OCI-LY3 (cell line): ENCODE measurements at regions not wholly inside any gene's neighbourhood (a gene's known extent, or its start where the extent isn't known, plus 50 kb on each side); places are given as distances from the start of the nearest gene placed in this dataset.
A peak's percentile ranks its signal among the peaks of the same experiment; 100 is the strongest.

Source experiments
- H2AFZ ChIP-seq: fragments of 200-600, 300-600 bp; shearing (Covaris generic); 2 replicates; pipeline ENCODE4 v1.6.0; 2014; ENCODE audit warnings: antibody characterized with exemption, low read depth, low read length
- H3K27ac ChIP-seq: fragments of 200-600, 300-600 bp; sonication (generic); 2 replicates; pipeline ENCODE4 v1.5.1; 2014; ENCODE audit warnings: mild to moderate bottlenecking, low read length, moderate library complexity, mixed read lengths
- H3K27me3 ChIP-seq: fragments of 200-600, 300-600 bp; sonication (generic); 2 replicates; pipeline ENCODE4 v1.6.1; 2014; ENCODE audit warnings: low read depth, low read length, mixed read lengths
- H3K36me3 ChIP-seq: fragments of 200-600, 300-600 bp; sonication (generic); replicated peaks from 2 replicates; pipeline ENCODE3; 2014; ENCODE audit warnings: low read depth, low read length, mixed read lengths
- H3K4me1 ChIP-seq: fragments of 300-600, 200-600 bp; sonication (generic); 2 replicates; pipeline ENCODE4 v1.6.1; 2014; ENCODE audit warnings: low read length, mixed read lengths
- H3K4me2 ChIP-seq: fragments of 200-600, 300-600 bp; sonication (generic); 2 replicates; pipeline ENCODE4 v1.6.1; 2014; ENCODE audit warnings: low read length, mixed read lengths
- H3K4me3 ChIP-seq: fragments of 300-600, 200-600 bp; sonication (generic); 2 replicates; pipeline ENCODE4 v1.5.1; 2014; ENCODE audit warnings: antibody characterized with exemption, mild to moderate bottlenecking, low read length, moderate library complexity
- H3K79me2 ChIP-seq: fragments of 300-600, 200-600 bp; shearing (Covaris generic); 2 replicates; pipeline ENCODE4 v1.6.1; 2014; ENCODE audit warnings: mild to moderate bottlenecking, low read length, mixed read lengths
- H3K9ac ChIP-seq: fragments of 300-600, 200-600 bp; shearing (Covaris generic); 2 replicates; pipeline ENCODE4 v1.6.0; 2014; ENCODE audit warnings: mild to moderate bottlenecking, low read length, moderate library complexity
- H3K9me3 ChIP-seq: fragments of 200-600, 300-600 bp; shearing (Covaris generic); 2 replicates; pipeline ENCODE4 v1.6.1; 2014; ENCODE audit warnings: low read length, mixed read lengths; ENCODE audit not compliant: insufficient read depth
- H4K20me1 ChIP-seq: fragments of 200-600, 300-600 bp; sonication (generic); 2 replicates; pipeline ENCODE4 v1.6.1; 2016; ENCODE audit warnings: low read length, mixed read lengths; ENCODE audit not compliant: insufficient read depth
- EZH2phosphoT487 ChIP-seq: fragments of 200-600 bp; shearing (Covaris generic); IDR thresholded peaks from 2 replicates; pipeline ENCODE4 v1.6.1; 2018; ENCODE audit warnings: antibody characterized with exemption, mixed run types, low read depth
- TF ChIP-seq, protein P1 (sequence below): fragments of 200-600, 300-600 bp; sonication (generic); IDR thresholded peaks from 2 replicates; pipeline ENCODE4 v1.5.1; 2014; ENCODE audit warnings: antibody characterized with exemption, low read length, low read depth

DNA sequence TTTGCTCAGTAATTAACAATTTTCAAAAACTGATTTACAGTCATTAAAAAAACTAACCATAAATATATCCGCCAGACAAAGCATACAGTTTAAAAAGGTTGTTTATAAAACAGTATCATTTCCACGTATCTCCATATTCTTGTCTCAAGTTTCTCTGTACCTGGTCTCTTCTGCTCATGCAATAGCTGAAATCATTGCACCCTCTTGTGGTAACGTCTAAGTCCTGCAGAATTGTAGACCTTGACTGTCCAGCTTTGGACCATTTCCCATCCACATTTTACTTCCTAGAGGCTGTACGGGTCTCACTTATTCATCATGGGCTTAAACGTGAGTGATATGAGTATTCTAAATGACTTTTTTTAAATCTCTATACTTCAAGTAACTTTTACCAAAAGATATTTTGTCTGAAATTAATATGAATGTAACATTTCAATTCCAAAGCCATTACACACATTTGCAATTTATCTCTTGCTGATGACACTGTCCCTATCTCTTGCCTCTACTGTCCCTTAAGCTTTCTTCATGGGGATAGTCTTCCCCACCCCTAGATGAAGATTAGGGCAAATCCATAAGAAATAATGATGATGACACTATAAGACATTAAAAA lies 118.5 kb downstream of the BTC start:
- no peaks in the 10 kb centered on the region for H3K9me3 ChIP-seq
- peaks cover 7% of the 10 kb centered on the region; the same call in 1 of the 2 replicates for H3K27me3 ChIP-seq
- H3K4me3 ChIP-seq: peak overlapping the region; percentile 2; the same call in 1 of the 2 replicates
- no peaks in the 10 kb centered on the region for H3K36me3 ChIP-seq
- H3K27ac ChIP-seq: no peak overlapping the region
- H3K4me1 ChIP-seq: peaks cover 21% of the 10 kb centered on the region
- H3K9ac ChIP-seq: no peak overlapping the region
- no peaks in the 10 kb centered on the region for H4K20me1 ChIP-seq
- H2AFZ ChIP-seq: 0 out of 2 replicates have a peak overlapping the region, but pooled peaks have one; percentile 31
- H3K4me2 ChIP-seq: peak overlapping the region; percentile 32
- no peaks in the 10 kb centered on the region for H3K79me2 ChIP-seq
- no peak for TF ChIP-seq EZH2phosphoT487
- TF ChIP-seq, protein P1, sequence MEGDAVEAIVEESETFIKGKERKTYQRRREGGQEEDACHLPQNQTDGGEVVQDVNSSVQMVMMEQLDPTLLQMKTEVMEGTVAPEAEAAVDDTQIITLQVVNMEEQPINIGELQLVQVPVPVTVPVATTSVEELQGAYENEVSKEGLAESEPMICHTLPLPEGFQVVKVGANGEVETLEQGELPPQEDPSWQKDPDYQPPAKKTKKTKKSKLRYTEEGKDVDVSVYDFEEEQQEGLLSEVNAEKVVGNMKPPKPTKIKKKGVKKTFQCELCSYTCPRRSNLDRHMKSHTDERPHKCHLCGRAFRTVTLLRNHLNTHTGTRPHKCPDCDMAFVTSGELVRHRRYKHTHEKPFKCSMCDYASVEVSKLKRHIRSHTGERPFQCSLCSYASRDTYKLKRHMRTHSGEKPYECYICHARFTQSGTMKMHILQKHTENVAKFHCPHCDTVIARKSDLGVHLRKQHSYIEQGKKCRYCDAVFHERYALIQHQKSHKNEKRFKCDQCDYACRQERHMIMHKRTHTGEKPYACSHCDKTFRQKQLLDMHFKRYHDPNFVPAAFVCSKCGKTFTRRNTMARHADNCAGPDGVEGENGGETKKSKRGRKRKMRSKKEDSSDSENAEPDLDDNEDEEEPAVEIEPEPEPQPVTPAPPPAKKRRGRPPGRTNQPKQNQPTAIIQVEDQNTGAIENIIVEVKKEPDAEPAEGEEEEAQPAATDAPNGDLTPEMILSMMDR: peak; percentile 91

DNA sequence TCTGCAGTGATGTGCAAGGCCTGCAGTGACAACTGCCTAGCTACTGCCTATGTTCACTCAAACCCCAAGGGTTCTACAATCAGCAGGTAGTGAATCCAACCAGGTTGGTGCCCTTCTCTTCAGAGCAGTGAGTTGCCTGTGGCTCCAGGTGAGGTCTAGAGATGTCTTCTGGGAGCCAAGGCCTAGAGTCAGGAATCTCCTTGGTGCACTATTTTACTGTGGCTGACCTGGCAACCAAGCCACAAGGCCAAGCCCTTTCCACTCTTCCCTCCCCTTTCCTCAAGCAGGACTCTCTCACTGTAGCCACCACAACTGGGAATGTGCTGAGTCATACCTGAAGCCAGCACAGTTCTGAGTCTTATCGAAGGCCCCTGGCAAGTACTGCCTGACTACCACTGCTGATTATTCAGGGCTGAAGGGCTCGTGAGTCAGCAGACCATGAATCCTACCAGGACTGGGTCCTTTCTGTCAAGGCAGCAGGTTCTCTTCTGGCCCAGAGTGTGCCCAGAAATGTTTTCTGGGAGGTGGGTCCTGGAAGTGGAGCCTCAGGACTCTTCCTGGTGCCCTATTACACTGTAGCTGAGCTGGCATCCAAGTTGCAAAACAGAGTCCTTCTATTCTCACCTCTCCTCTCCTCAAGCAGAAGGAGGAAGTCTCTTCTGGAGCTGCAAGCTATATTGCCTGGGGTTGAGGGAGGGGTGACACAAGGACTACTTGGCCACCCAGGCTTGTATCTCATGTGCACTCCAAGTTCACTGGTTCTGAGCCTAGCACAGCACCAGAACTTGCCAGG lies 111.6 kb downstream of the BTC start:
- TF ChIP-seq, protein P1: no peak
- no peak for TF ChIP-seq EZH2phosphoT487
- Histone ChIP-seq H3K9me3 (no peaks in the 10 kb centered on the region), H3K27ac (no peak overlapping the region), H3K4me3 (no peak overlapping the region), H3K79me2 (no peaks in the 10 kb centered on the region), H3K27me3 (no peaks in the 10 kb centered on the region), H3K4me2 (no peak overlapping the region), H3K9ac (no peak overlapping the region), H3K4me1 (peaks cover 10% of the 10 kb centered on the region), H4K20me1 (no peaks in the 10 kb centered on the region), H3K36me3 (no peaks in the 10 kb centered on the region), H2AFZ (peak overlapping the region; percentile 47; the same call in 1 of the 2 replicates)

GRCh38 chr4:74692972-74693371 lies 101.4 kb downstream of the BTC start:
- Histone ChIP-seq H3K9me3 (no peaks in the 10 kb centered on the region), H2AFZ (no peak overlapping the region), H3K9ac (no peak overlapping the region), H3K36me3 (no peaks in the 10 kb centered on the region), H3K4me3 (no peak overlapping the region), H3K79me2 (no peaks in the 10 kb centered on the region), H3K27ac (no peak overlapping the region), H3K4me2 (no peak overlapping the region), H3K4me1 (peaks cover 6% of the 10 kb centered on the region), H3K27me3 (peaks cover 3% of the 10 kb centered on the region; the same call in 1 of the 2 replicates), H4K20me1 (no peaks in the 10 kb centered on the region)
- TF ChIP-seq, protein P1: no peak
- TF ChIP-seq EZH2phosphoT487: no peak
